ENCODE measurements at regions not wholly inside any gene's neighbourhood (a gene's known extent, or its start where the extent isn't known, plus 50 kb on each side); places are given as distances from the start of the nearest gene placed in this dataset.
"Not testable (repeated sequence)": the region's sequence is repeated elsewhere in the genome, so short reads cannot be mapped to it uniquely, and the experiment has no call there.

GRCh38 chr13:80065996-80066395, 274.9 kb downstream of the SPRY2 start:
- Histone ChIP-seq H3K4me3 (no peak overlapping the region), H3K4me1 (no peaks in the 10 kb centered on the region), H3K36me3 (replicated peaks in 1 of 2; ENCODE audit: insufficient read depth in 1 of 2, low read depth in 2 of 2) (no peaks in the 10 kb centered on the region), H3K9me3 (no peaks in the 10 kb centered on the region), H3K27me3 (no peaks in the 10 kb centered on the region), H3K27ac (no peak overlapping the region)
- intact Hi-C loops (cut with DNase I): no loop called here
- ATAC-seq: no peak
- WGBS, 2 donors: 43 to 76% methylated on average over 1 of the region's 1 CpG
- DNase-seq: no peak
- TF ChIP-seq POLR2A (IDR thresholded peaks at IDR 0.05) (no peak), CTCF (IDR thresholded peaks at IDR 0.05) (no peak)

- H3K27me3 ChIP-seq; DNase-seq; H3K27ac ChIP-seq; intact Hi-C loops (cut with DNase I); H3K4me1 ChIP-seq; H3K4me3 ChIP-seq; H3K9me3 ChIP-seq; ATAC-seq; H3K36me3 ChIP-seq (replicated peaks in 1 of 2; ENCODE audit: insufficient read depth in 1 of 2, low read depth in 2 of 2): not testable (repeated sequence)
Observed at GRCh38 chr13:80062416-80062815, 278.5 kb downstream of the SPRY2 start.

GRCh38 chr13:80059789-80060188, 281.1 kb downstream of the SPRY2 start:
- Histone ChIP-seq H3K9me3 (no peaks in the 10 kb centered on the region), H3K4me1 (no peaks in the 10 kb centered on the region), H3K4me3 (no peak overlapping the region), H3K36me3 (replicated peaks in 1 of 2; ENCODE audit: insufficient read depth in 1 of 2, low read depth in 2 of 2) (no peaks in the 10 kb centered on the region), H3K27me3 (no peaks in the 10 kb centered on the region), H3K27ac (no peak overlapping the region)
- WGBS, 2 donors: 75 to 81% methylated on average over 2 of the region's 2 CpGs
- ATAC-seq (no peak), DNase-seq (no peak)
- intact Hi-C loops (cut with DNase I): no loop called here
- no peak for TF ChIP-seq CTCF (IDR thresholded peaks at IDR 0.05)
- TF ChIP-seq POLR2A (IDR thresholded peaks at IDR 0.05): no peak

- TF ChIP-seq POLR2A (IDR thresholded peaks at IDR 0.05) (no peak), CTCF (IDR thresholded peaks at IDR 0.05) (no peak)
- 74 to 87% methylated on average over 4 of the region's 4 CpGs for WGBS, 2 donors
- Histone ChIP-seq H3K4me1 (no peaks in the 10 kb centered on the region), H3K27me3 (no peaks in the 10 kb centered on the region), H3K4me3 (no peak overlapping the region), H3K27ac (no peak overlapping the region), H3K36me3 (replicated peaks in 1 of 2; ENCODE audit: insufficient read depth in 1 of 2, low read depth in 2 of 2) (no peaks in the 10 kb centered on the region), H3K9me3 (no peaks in the 10 kb centered on the region)
- no peak for ATAC-seq
- no peak for DNase-seq
- intact Hi-C loops (cut with DNase I): no loop called here
Observed at GRCh38 chr13:80058626-80059025, 282.3 kb downstream of the SPRY2 start.

- DNase-seq: no peak
- TF ChIP-seq CTCF (IDR thresholded peaks at IDR 0.05) (no peak), POLR2A (IDR thresholded peaks at IDR 0.05) (no peak)
- Histone ChIP-seq H3K4me1 (no peaks in the 10 kb centered on the region), H3K9me3 (no peaks in the 10 kb centered on the region), H3K4me3 (no peak overlapping the region), H3K27me3 (no peaks in the 10 kb centered on the region), H3K27ac (no peak overlapping the region), H3K36me3 (replicated peaks in 1 of 2; ENCODE audit: insufficient read depth in 1 of 2, low read depth in 2 of 2) (no peaks in the 10 kb centered on the region)
- 85 to 87% methylated on average over 4 of the region's 4 CpGs for WGBS, 2 donors
- ATAC-seq: no peak
- intact Hi-C loops (cut with DNase I): no loop called here
Observed at GRCh38 chr13:80055847-80056246, 285.1 kb downstream of the SPRY2 start.
